ENCODE measurements at regions not wholly inside any gene's neighbourhood (a gene's known extent, or its start where the extent isn't known, plus 50 kb on each side); places are given as distances from the start of the nearest gene placed in this dataset.

- no peaks in the 10 kb centered on the region for H3K9me3 ChIP-seq (ENCODE audit: low read depth)
- no peak for TF ChIP-seq EZH2phosphoT487 (IDR thresholded peaks at IDR 0.05; ENCODE audit: low read depth, severe bottlenecking, unreplicated experiment)
- TF ChIP-seq EZH2 (IDR thresholded peaks at IDR 0.05; ENCODE audit: borderline replicate concordance): no peak
- TF ChIP-seq CTCF (IDR thresholded peaks at IDR 0.05; ENCODE audit: poor library complexity): no peak
- H3K4me1 ChIP-seq (ENCODE audit: insufficient read depth): no peaks in the 10 kb centered on the region
- H2AFZ ChIP-seq: no peak overlapping the region
- H3K27me3 ChIP-seq: no peaks in the 10 kb centered on the region
- 74% methylated on average over 2 of the region's 2 CpGs for WGBS (ENCODE audit: low lambda C conversion rate, missing lambda C conversion rate)
- H3K9me2 ChIP-seq (replicated peaks; ENCODE audit: insufficient read depth): no peaks in the 10 kb centered on the region
- H3K36me3 ChIP-seq (replicated peaks; ENCODE audit: insufficient read depth, low read depth): no peaks in the 10 kb centered on the region
- no peak overlapping the region for H3K4me3 ChIP-seq
- H4K20me1 ChIP-seq (ENCODE audit: insufficient read depth, poor library complexity, severe bottlenecking): no peaks in the 10 kb centered on the region
- DNase-seq (ENCODE audit: low spot score): no peak
- no peak overlapping the region for H3K27ac ChIP-seq
- no peaks in the 10 kb centered on the region for H3K79me2 ChIP-seq
- no peak overlapping the region for H3K4me2 ChIP-seq
These were observed 73.7 kb upstream of the CTNND2 start for GRCh38 chr5:11977904-11978303.

DNA sequence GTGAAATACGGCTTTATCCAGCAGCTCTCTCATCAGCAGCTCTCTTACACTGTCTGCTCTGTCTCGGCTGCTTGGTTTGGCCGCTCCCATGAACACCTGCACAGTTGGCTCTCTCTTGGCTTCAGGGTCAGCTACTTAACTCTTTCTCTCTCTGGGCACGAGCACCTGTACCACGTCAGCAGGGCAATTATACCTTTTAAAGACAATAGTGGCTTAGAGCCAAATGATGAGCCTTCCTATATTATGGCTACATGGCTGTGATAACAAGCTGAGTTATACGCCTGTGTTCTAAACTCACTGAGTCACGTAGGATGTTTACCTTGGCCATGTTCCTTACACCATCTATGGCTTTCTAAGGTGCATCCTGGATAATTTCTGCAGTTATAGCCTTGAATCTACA lies 69.2 kb upstream of the CTNND2 start:
- Histone ChIP-seq H2AFZ (no peak overlapping the region), H4K20me1 (ENCODE audit: insufficient read depth, poor library complexity, severe bottlenecking) (no peaks in the 10 kb centered on the region), H3K27me3 (no peaks in the 10 kb centered on the region), H3K9me2 (replicated peaks; ENCODE audit: insufficient read depth) (no peaks in the 10 kb centered on the region), H3K36me3 (replicated peaks; ENCODE audit: insufficient read depth, low read depth) (no peaks in the 10 kb centered on the region), H3K79me2 (no peaks in the 10 kb centered on the region), H3K4me2 (no peak overlapping the region), H3K4me1 (ENCODE audit: insufficient read depth) (no peaks in the 10 kb centered on the region), H3K4me3 (no peak overlapping the region), H3K27ac (no peak overlapping the region), H3K9me3 (ENCODE audit: low read depth) (no peaks in the 10 kb centered on the region)
- no peak for TF ChIP-seq CTCF (IDR thresholded peaks at IDR 0.05; ENCODE audit: poor library complexity)
- no peak for TF ChIP-seq EZH2 (IDR thresholded peaks at IDR 0.05; ENCODE audit: borderline replicate concordance)
- TF ChIP-seq EZH2phosphoT487 (IDR thresholded peaks at IDR 0.05; ENCODE audit: low read depth, severe bottlenecking, unreplicated experiment): no peak
- no peak for DNase-seq (ENCODE audit: low spot score)
- WGBS (ENCODE audit: low lambda C conversion rate, missing lambda C conversion rate): 92% methylated on average over 7 of the region's 7 CpGs

- H3K36me3 ChIP-seq (replicated peaks; ENCODE audit: insufficient read depth, low read depth): no peaks in the 10 kb centered on the region
- no peaks in the 10 kb centered on the region for H3K27me3 ChIP-seq
- no peaks in the 10 kb centered on the region for H3K4me1 ChIP-seq (ENCODE audit: insufficient read depth)
- no peaks in the 10 kb centered on the region for H3K79me2 ChIP-seq
- H3K9me2 ChIP-seq (replicated peaks; ENCODE audit: insufficient read depth): no peaks in the 10 kb centered on the region
- WGBS (ENCODE audit: low lambda C conversion rate, missing lambda C conversion rate): 95% methylated on average over 3 of the region's 3 CpGs
- TF ChIP-seq EZH2phosphoT487 (IDR thresholded peaks at IDR 0.05; ENCODE audit: low read depth, severe bottlenecking, unreplicated experiment) (no peak), EZH2 (IDR thresholded peaks at IDR 0.05; ENCODE audit: borderline replicate concordance) (no peak), CTCF (IDR thresholded peaks at IDR 0.05; ENCODE audit: poor library complexity) (no peak)
- no peak overlapping the region for H3K27ac ChIP-seq
- no peaks in the 10 kb centered on the region for H4K20me1 ChIP-seq (ENCODE audit: insufficient read depth, poor library complexity, severe bottlenecking)
- DNase-seq (ENCODE audit: low spot score): no peak
- H2AFZ ChIP-seq: no peak overlapping the region
- no peak overlapping the region for H3K4me2 ChIP-seq
- no peaks in the 10 kb centered on the region for H3K9me3 ChIP-seq (ENCODE audit: low read depth)
- H3K4me3 ChIP-seq: no peak overlapping the region
These were observed 59.0 kb upstream of the CTNND2 start for GRCh38 chr5:11963227-11963626.

DNA sequence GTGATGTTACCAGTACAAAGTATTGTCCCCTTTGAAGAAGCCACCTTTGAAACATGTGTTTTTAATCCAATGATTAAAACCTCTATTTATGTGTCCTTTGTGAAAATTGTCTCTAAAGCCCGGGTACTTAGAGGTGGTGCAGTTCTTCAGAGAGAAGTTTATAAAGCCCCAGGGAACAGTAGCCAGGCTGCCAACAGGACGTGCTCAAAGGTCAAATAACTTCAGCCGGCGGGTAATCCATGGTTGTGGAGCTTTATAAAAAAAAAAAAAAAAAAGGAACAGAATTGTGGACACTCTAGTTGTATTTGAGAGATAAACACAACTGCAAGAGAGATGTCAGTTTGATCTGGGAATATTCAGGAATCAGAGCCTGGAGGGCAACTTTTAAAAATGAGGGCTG lies 57.9 kb upstream of the CTNND2 start:
- Histone ChIP-seq H3K27me3 (no peaks in the 10 kb centered on the region), H3K27ac (no peak overlapping the region), H3K4me3 (no peak overlapping the region), H4K20me1 (ENCODE audit: insufficient read depth, poor library complexity, severe bottlenecking) (no peaks in the 10 kb centered on the region), H3K36me3 (replicated peaks; ENCODE audit: insufficient read depth, low read depth) (no peaks in the 10 kb centered on the region), H3K4me1 (ENCODE audit: insufficient read depth) (no peaks in the 10 kb centered on the region), H3K79me2 (no peaks in the 10 kb centered on the region), H3K9me3 (ENCODE audit: low read depth) (no peaks in the 10 kb centered on the region), H2AFZ (no peak overlapping the region), H3K4me2 (no peak overlapping the region), H3K9me2 (replicated peaks; ENCODE audit: insufficient read depth) (no peaks in the 10 kb centered on the region)
- TF ChIP-seq EZH2phosphoT487 (IDR thresholded peaks at IDR 0.05; ENCODE audit: low read depth, severe bottlenecking, unreplicated experiment): no peak
- TF ChIP-seq EZH2 (IDR thresholded peaks at IDR 0.05; ENCODE audit: borderline replicate concordance): no peak
- no peak for TF ChIP-seq CTCF (IDR thresholded peaks at IDR 0.05; ENCODE audit: poor library complexity)
- DNase-seq (ENCODE audit: low spot score): peak; percentile 8
- WGBS (ENCODE audit: low lambda C conversion rate, missing lambda C conversion rate): 15% methylated on average over 4 of the region's 4 CpGs

Data from hepatocyte (in vitro differentiated cells).